ENCODE measurements at regions not wholly inside any gene's neighbourhood (a gene's known extent, or its start where the extent isn't known, plus 50 kb on each side); places are given as distances from the start of the nearest gene placed in this dataset.

GRCh38 chr18:78561757-78562510 lies 417.7 kb upstream of the SALL3 start:
- DNase-seq, result no peak

GRCh38 chr18:78562531-78562961 lies 417.1 kb upstream of the SALL3 start:
- DNase-seq, result no peak

- DNase-seq, result no peak
These were observed 416.5 kb upstream of the SALL3 start for GRCh38 chr18:78563110-78563509.

GRCh38 chr18:78564030-78564429 lies 415.6 kb upstream of the SALL3 start:
- DNase-seq, result no peak

GRCh38 chr18:78564518-78564917 lies 415.1 kb upstream of the SALL3 start:
- no peak for DNase-seq

- no peak for DNase-seq
These were observed 414.4 kb upstream of the SALL3 start for GRCh38 chr18:78565240-78565639.

GRCh38 chr18:78566065-78566464 lies 413.6 kb upstream of the SALL3 start:
- no peak for DNase-seq

- no peak for DNase-seq
These were observed 412.9 kb upstream of the SALL3 start for GRCh38 chr18:78566720-78567119.

- DNase-seq, result no peak
These were observed 408.4 kb upstream of the SALL3 start for GRCh38 chr18:78571063-78571785.

GRCh38 chr18:78571831-78572347 lies 407.7 kb upstream of the SALL3 start:
- no peak for DNase-seq

- DNase-seq, result no peak
These were observed 405.8 kb upstream of the SALL3 start for GRCh38 chr18:78573773-78574172.

- DNase-seq, result no peak
These were observed 402.7 kb upstream of the SALL3 start for GRCh38 chr18:78576967-78577366.

- no peak for DNase-seq
These were observed 400.2 kb upstream of the SALL3 start for GRCh38 chr18:78579449-78579848.

GRCh38 chr18:78579854-78580577 lies 399.6 kb upstream of the SALL3 start:
- DNase-seq, result no peak

- no peak for DNase-seq
These were observed 398.7 kb upstream of the SALL3 start for GRCh38 chr18:78580835-78581339.

GRCh38 chr18:78582181-78582709 lies 397.4 kb upstream of the SALL3 start:
- DNase-seq, result no peak

- no peak for DNase-seq
These were observed 396.5 kb upstream of the SALL3 start for GRCh38 chr18:78582898-78583738.

- DNase-seq, result no peak
These were observed 395.7 kb upstream of the SALL3 start for GRCh38 chr18:78583739-78584458.

- no peak for DNase-seq
These were observed 395.1 kb upstream of the SALL3 start for GRCh38 chr18:78584459-78585022.

GRCh38 chr18:78586586-78586985 lies 393.0 kb upstream of the SALL3 start:
- DNase-seq, result no peak

- no peak for DNase-seq
These were observed 392.5 kb upstream of the SALL3 start for GRCh38 chr18:78587096-78587495.
